ENCODE measurements at regions not wholly inside any gene's neighbourhood (a gene's known extent, or its start where the extent isn't known, plus 50 kb on each side); places are given as distances from the start of the nearest gene placed in this dataset.

- TF ChIP-seq POLR2AphosphoS5 (IDR thresholded peaks at IDR 0.05; ENCODE audit: low read depth, low read length) (no peak), POLR2A (IDR thresholded peaks at IDR 0.05; ENCODE audit: low read depth, low read length) (no peak)
Observed at GRCh38 chr9:88852794-88853193, 138.5 kb upstream of the S1PR3 start.
